Epidermal melanocyte (primary cell): ENCODE measurements at regions not wholly inside any gene's neighbourhood (a gene's known extent, or its start where the extent isn't known, plus 50 kb on each side); places are given as distances from the start of the nearest gene placed in this dataset.

Source experiments
- DNase-seq: peaks from one replicate; pipeline ENCODE4 v3.0.0; 2011; ENCODE audit warnings: low spot score; ENCODE audit not compliant: insufficient read length

- no peak for DNase-seq
Observed at GRCh38 chr12:126554625-126555024, 1489.4 kb downstream of the AACS start.

GRCh38 chr12:126557659-126558058 lies 1492.4 kb downstream of the AACS start:
- DNase-seq, result no peak

- DNase-seq, result no peak
Observed at GRCh38 chr12:126558219-126558618, 1493.0 kb downstream of the AACS start.

GRCh38 chr12:126558810-126559209 lies 1493.6 kb downstream of the AACS start:
- no peak for DNase-seq

- no peak for DNase-seq
Observed at GRCh38 chr12:126567016-126567415, 1501.8 kb downstream of the AACS start.

GRCh38 chr12:126569706-126570105 lies 1504.5 kb downstream of the AACS start:
- no peak for DNase-seq

- DNase-seq, result no peak
Observed at GRCh38 chr12:126570566-126570965, 1505.3 kb downstream of the AACS start.

GRCh38 chr12:126572170-126572569 lies 1506.9 kb downstream of the AACS start:
- DNase-seq, result no peak

GRCh38 chr12:126581655-126582054 lies 1516.4 kb downstream of the AACS start:
- DNase-seq, result no peak

GRCh38 chr12:126582231-126582630 lies 1517.0 kb downstream of the AACS start:
- no peak for DNase-seq

GRCh38 chr12:126588586-126589249 lies 1523.5 kb downstream of the AACS start:
- DNase-seq, result no peak

- DNase-seq, result no peak
Observed at GRCh38 chr12:126591533-126591932, 1526.3 kb downstream of the AACS start.

GRCh38 chr12:126601184-126602170 lies 1536.2 kb downstream of the AACS start:
- DNase-seq, result no peak

- DNase-seq, result no peak
Observed at GRCh38 chr12:126602612-126603011, 1537.4 kb downstream of the AACS start.

GRCh38 chr12:126607157-126607556 lies 1541.9 kb downstream of the AACS start:
- DNase-seq, result no peak

- no peak for DNase-seq
Observed at GRCh38 chr12:126607867-126608266, 1542.6 kb downstream of the AACS start.

- no peak for DNase-seq
Observed at GRCh38 chr12:126608607-126609175, 1543.5 kb downstream of the AACS start.

- no peak for DNase-seq
Observed at GRCh38 chr12:126616441-126616840, 1551.2 kb downstream of the AACS start.

- DNase-seq, result no peak
Observed at GRCh38 chr12:126617312-126617711, 1552.1 kb downstream of the AACS start.

- DNase-seq, result no peak
Observed at GRCh38 chr12:126627596-126627995, 1562.4 kb downstream of the AACS start.

GRCh38 chr12:126636821-126637220 lies 1571.6 kb downstream of the AACS start:
- no peak for DNase-seq
